Fibroblast of lung (primary cell): ENCODE measurements at regions not wholly inside any gene's neighbourhood (a gene's known extent, or its start where the extent isn't known, plus 50 kb on each side); places are given as distances from the start of the nearest gene placed in this dataset.

Source experiments
- EZH2 ChIP-seq: IDR thresholded peaks from 2 replicates; pipeline ENCODE4 v1.5.1; 2012; ENCODE audit warnings: low read length, control low read depth, mild to moderate bottlenecking; ENCODE audit errors: missing control alignments
- TF ChIP-seq, protein P1 (sequence below), 2 donors: IDR thresholded peaks in 1 of 2; conservative IDR thresholded peaks in 1 of 2; 1 replicate in 1 of 2; 2 replicates in 1 of 2; pipeline ENCODE4 v1.5.1; 2011 to 2012; ENCODE audit warnings: low read length in 2 of 2, control low read depth in 1 of 2, inconsistent platforms in 1 of 2, low read depth in 1 of 2, mild to moderate bottlenecking in 1 of 2

GRCh38 chr17:73971127-73971526 is 232.4 kb upstream of the RPL38 start:
- TF ChIP-seq EZH2: no peak
- TF ChIP-seq, protein P1, sequence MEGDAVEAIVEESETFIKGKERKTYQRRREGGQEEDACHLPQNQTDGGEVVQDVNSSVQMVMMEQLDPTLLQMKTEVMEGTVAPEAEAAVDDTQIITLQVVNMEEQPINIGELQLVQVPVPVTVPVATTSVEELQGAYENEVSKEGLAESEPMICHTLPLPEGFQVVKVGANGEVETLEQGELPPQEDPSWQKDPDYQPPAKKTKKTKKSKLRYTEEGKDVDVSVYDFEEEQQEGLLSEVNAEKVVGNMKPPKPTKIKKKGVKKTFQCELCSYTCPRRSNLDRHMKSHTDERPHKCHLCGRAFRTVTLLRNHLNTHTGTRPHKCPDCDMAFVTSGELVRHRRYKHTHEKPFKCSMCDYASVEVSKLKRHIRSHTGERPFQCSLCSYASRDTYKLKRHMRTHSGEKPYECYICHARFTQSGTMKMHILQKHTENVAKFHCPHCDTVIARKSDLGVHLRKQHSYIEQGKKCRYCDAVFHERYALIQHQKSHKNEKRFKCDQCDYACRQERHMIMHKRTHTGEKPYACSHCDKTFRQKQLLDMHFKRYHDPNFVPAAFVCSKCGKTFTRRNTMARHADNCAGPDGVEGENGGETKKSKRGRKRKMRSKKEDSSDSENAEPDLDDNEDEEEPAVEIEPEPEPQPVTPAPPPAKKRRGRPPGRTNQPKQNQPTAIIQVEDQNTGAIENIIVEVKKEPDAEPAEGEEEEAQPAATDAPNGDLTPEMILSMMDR (conservative IDR thresholded peaks at IDR 0.05 in 1 of 2, IDR thresholded peaks at IDR 0.05 in 1 of 2; ENCODE audit: low read depth in 1 of 2, low read length in 2 of 2): no peak
